IMR-90 (cell line): ENCODE measurements at regions not wholly inside any gene's neighbourhood (a gene's known extent, or its start where the extent isn't known, plus 50 kb on each side); places are given as distances from the start of the nearest gene placed in this dataset.

Source experiments
- ATAC-seq: fragments of 200-7000 bp; cut with Tn5 transposase; 2 replicates; pipeline ENCODE4 v1.9.1; 2020; ENCODE audit warnings: low read depth, mild to moderate bottlenecking, moderate library complexity
- BruUV-seq: library from RNA; stranded (reverse); fragments of 400-500 nt; replicated peaks from 2 replicates; lab custom pipeline; 2021; lab: Mats Ljungman, UMichigan
- CTCF ChIA-PET: fragments of 300-600 bp; formaldehyde crosslinking; extraction: SDS; loops from one replicate; lab custom pipeline; 2021; ENCODE audit warnings: antibody characterized with exemption; lab: Yijun Ruan, JAX
- POLR2A ChIA-PET: fragments of 300-600 bp; sonication (Branson Sonifier 250); formaldehyde crosslinking; loops from one replicate; lab custom pipeline; 2022; ENCODE audit warnings: antibody characterized with exemption; ENCODE audit not compliant: unreplicated experiment; lab: Charles Lee
- DNase-seq: peaks from one replicate; pipeline ENCODE4 v3.0.0; 2013
- H2AFZ ChIP-seq: replicated peaks from 2 replicates; pipeline ENCODE3; 2013; ENCODE audit warnings: low read length, mild to moderate bottlenecking; ENCODE audit not compliant: poor library complexity
- H2AK5ac ChIP-seq: 2 replicates; pipeline ENCODE4 v1.6.1; 2013; ENCODE audit warnings: low read depth, low read length, inconsistent platforms
- H2AK9ac ChIP-seq: replicated peaks from 2 replicates; pipeline ENCODE3; 2013; ENCODE audit warnings: mild to moderate bottlenecking, low read depth, low read length, moderate library complexity; ENCODE audit not compliant: poor library complexity
- H2BK120ac ChIP-seq: 2 replicates; pipeline ENCODE4 v1.6.1; 2013; ENCODE audit warnings: low read depth, low read length, inconsistent platforms
- H2BK15ac ChIP-seq: 3 replicates; pipeline ENCODE4 v1.6.1; 2013; ENCODE audit warnings: low read depth, low read length, inconsistent platforms
- H2BK20ac ChIP-seq: 2 replicates; pipeline ENCODE4 v1.6.1; 2013; ENCODE audit warnings: low read depth, mild to moderate bottlenecking, inconsistent platforms, low read length, moderate library complexity
- H2BK5ac ChIP-seq: 2 replicates; pipeline ENCODE4 v1.6.1; 2013; ENCODE audit warnings: mild to moderate bottlenecking, low read depth, low read length, inconsistent platforms; ENCODE audit not compliant: poor library complexity, severe bottlenecking
- H3K14ac ChIP-seq: replicated peaks from 2 replicates; pipeline ENCODE4 v1.6.1; 2013; ENCODE audit warnings: low read depth, low read length, inconsistent platforms
- H3K18ac ChIP-seq: 2 replicates; pipeline ENCODE4 v1.6.1; 2013; ENCODE audit warnings: low read depth, low read length, control low read depth
- H3K23ac ChIP-seq: 2 replicates; pipeline ENCODE4 v1.6.1; 2013; ENCODE audit warnings: low read depth, low read length, inconsistent platforms
- H3K27ac ChIP-seq: 2 replicates; pipeline ENCODE4 v1.5.1; 2013; ENCODE audit warnings: mild to moderate bottlenecking, control low read depth, low read length; ENCODE audit not compliant: insufficient read depth
- H3K27me3 ChIP-seq: 2 replicates; pipeline ENCODE4 v1.6.1; 2013; ENCODE audit warnings: low read length; ENCODE audit not compliant: control insufficient read depth, insufficient read depth
- H3K36me3 ChIP-seq: 2 replicates; pipeline ENCODE4 v1.6.1; 2013; ENCODE audit warnings: low read length, mixed read lengths; ENCODE audit not compliant: control insufficient read depth, insufficient read depth
- H3K4ac ChIP-seq: 2 replicates; pipeline ENCODE4 v1.6.1; 2013; ENCODE audit warnings: low read depth, low read length, inconsistent platforms
- H3K4me1 ChIP-seq: 2 replicates; pipeline ENCODE4 v1.6.1; 2013; ENCODE audit warnings: low read length, mixed read lengths; ENCODE audit not compliant: control insufficient read depth, insufficient read depth
- H3K4me2 ChIP-seq: 2 replicates; pipeline ENCODE4 v1.6.1; 2013; ENCODE audit warnings: low read depth, mild to moderate bottlenecking, control low read depth, low read length, moderate library complexity
- H3K4me3 ChIP-seq: 2 replicates; pipeline ENCODE4 v1.5.1; 2013; ENCODE audit warnings: low read depth, mild to moderate bottlenecking, control low read depth, low read length, moderate library complexity; ENCODE audit not compliant: insufficient read depth
- H3K56ac ChIP-seq: 2 replicates; pipeline ENCODE4 v1.6.1; 2013; ENCODE audit warnings: low read length, inconsistent platforms; ENCODE audit not compliant: insufficient read depth; ENCODE audit errors: extremely low read depth
- H3K79me1 ChIP-seq, 2 experiments: 2 replicates each; pipeline ENCODE4 v1.6.1; 2013; ENCODE audit warnings: low read length in 2 of 2, inconsistent platforms in 1 of 2, low read depth in 1 of 2
- H3K9ac ChIP-seq: 2 replicates; pipeline ENCODE4 v1.6.1; 2013; ENCODE audit warnings: low read depth, low read length, control low read depth
- H3K9me1 ChIP-seq: 2 replicates; pipeline ENCODE4 v1.6.1; 2013; ENCODE audit warnings: low read length, inconsistent platforms; ENCODE audit not compliant: insufficient read depth
- H3K9me3 ChIP-seq: 2 replicates; pipeline ENCODE4 v1.6.1; 2013; ENCODE audit warnings: low read length; ENCODE audit not compliant: control insufficient read depth, insufficient read depth
- H4K20me1 ChIP-seq: 2 replicates; pipeline ENCODE4 v1.6.1; 2013; ENCODE audit warnings: low read length, inconsistent platforms; ENCODE audit not compliant: insufficient read depth
- H4K5ac ChIP-seq: 2 replicates; pipeline ENCODE4 v1.6.1; 2013; ENCODE audit warnings: mild to moderate bottlenecking, low read depth, low read length, control low read depth
- H4K8ac ChIP-seq, 2 experiments: 2 replicates each; pipeline ENCODE4 v1.6.1; 2013; ENCODE audit warnings: low read depth in 2 of 2, low read length in 2 of 2, control low read depth in 1 of 2, inconsistent platforms in 1 of 2
- H4K91ac ChIP-seq: 2 replicates; pipeline ENCODE4 v1.6.1; 2013; ENCODE audit warnings: low read depth, low read length, inconsistent platforms; ENCODE audit not compliant: insufficient read depth
- BHLHE40 ChIP-seq: fragments of 150-350 bp; IDR thresholded peaks from 2 replicates; pipeline ENCODE4 v1.6.1; 2016; ENCODE audit warnings: mild to moderate bottlenecking, low read depth, low read length
- CEBPB ChIP-seq: IDR thresholded peaks from 2 replicates; pipeline ENCODE4 v1.6.1; 2012; ENCODE audit warnings: low read depth, low read length, improper control_type of control experiment
- CHD1 ChIP-seq: IDR thresholded peaks from 2 replicates; pipeline ENCODE4 v1.6.1; 2012; ENCODE audit warnings: low read depth, low read length, improper control_type of control experiment
- CTCF ChIP-seq: conservative IDR thresholded peaks from 2 replicates; pipeline ENCODE4 v1.5.1; 2012; ENCODE audit warnings: mild to moderate bottlenecking, low read depth, low read length, improper control_type of control experiment
- MAZ ChIP-seq: IDR thresholded peaks from 2 replicates; pipeline ENCODE4 v1.6.1; 2012; ENCODE audit warnings: low read depth, mild to moderate bottlenecking, low read length, improper control_type of control experiment, moderate library complexity, borderline replicate concordance
- MXI1 ChIP-seq: IDR thresholded peaks from 2 replicates; pipeline ENCODE4 v1.6.1; 2012; ENCODE audit warnings: low read depth, mild to moderate bottlenecking, low read length, moderate library complexity, borderline replicate concordance
- POLR2A ChIP-seq: IDR thresholded peaks from 2 replicates; pipeline ENCODE4 v1.6.1; 2012; ENCODE audit warnings: mild to moderate bottlenecking, low read depth, low read length
- RAD21 ChIP-seq: IDR thresholded peaks from 2 replicates; pipeline ENCODE4 v1.6.1; 2012; ENCODE audit warnings: low read length, improper control_type of control experiment
- RCOR1 ChIP-seq: IDR thresholded peaks from 2 replicates; pipeline ENCODE4 v1.6.1; 2012; ENCODE audit warnings: mild to moderate bottlenecking, low read length, improper control_type of control experiment; ENCODE audit not compliant: insufficient replicate concordance
- SMC3 ChIP-seq: fragments of 150-350 bp; IDR thresholded peaks from 2 replicates; pipeline ENCODE4 v1.6.1; 2016; ENCODE audit warnings: low read depth, mild to moderate bottlenecking, antibody characterized with exemption, low read length, moderate library complexity
- WGBS, 2 experiments: methylation state at CpG; one replicate each; pipeline versions ENCODE4 v1.1.5 to v1.1.7; 2013; ENCODE audit warnings: missing lambda C conversion rate in 2 of 2; ENCODE audit not compliant: insufficient read length in 1 of 2; ENCODE audit errors: extremely low coverage in 2 of 2; 5-methylcytosine and 5-hydroxymethylcytosine counted together
- dilution Hi-C: fragments of 300-500 bp; cut with HindIII; formaldehyde crosslinking; loops from one replicate; pipeline ENCODE4 v1.14.3; 2018; ENCODE audit warnings: low sequenced_read_pairs; ENCODE audit not compliant: unreplicated experiment
- in situ Hi-C: fragments of 300-500 bp; cut with MboI; formaldehyde crosslinking; loops from 3 replicates; pipeline ENCODE4 v1.14.3; 2019; ENCODE audit warnings: low sequenced_read_pairs, inconsistent platforms, mixed read lengths
- intact Hi-C: fragments of 100-400 bp; cut with micrococcal nuclease; formaldehyde crosslinking; loops from 2 replicates; pipeline ENCODE4 v1.10.0; 2022
- TF ChIP-seq, protein P1 (sequence below): fragments of 150-350 bp; IDR thresholded peaks from 2 replicates; pipeline ENCODE4 v1.6.1; 2016; ENCODE audit warnings: low read depth, mild to moderate bottlenecking, low read length, moderate library complexity, borderline replicate concordance
- TF ChIP-seq, protein P2 (sequence below): fragments of 150-350 bp; IDR thresholded peaks from 2 replicates; pipeline ENCODE4 v1.6.1; 2017; ENCODE audit warnings: mild to moderate bottlenecking, antibody characterized with exemption, low read length, low read depth

DNA sequence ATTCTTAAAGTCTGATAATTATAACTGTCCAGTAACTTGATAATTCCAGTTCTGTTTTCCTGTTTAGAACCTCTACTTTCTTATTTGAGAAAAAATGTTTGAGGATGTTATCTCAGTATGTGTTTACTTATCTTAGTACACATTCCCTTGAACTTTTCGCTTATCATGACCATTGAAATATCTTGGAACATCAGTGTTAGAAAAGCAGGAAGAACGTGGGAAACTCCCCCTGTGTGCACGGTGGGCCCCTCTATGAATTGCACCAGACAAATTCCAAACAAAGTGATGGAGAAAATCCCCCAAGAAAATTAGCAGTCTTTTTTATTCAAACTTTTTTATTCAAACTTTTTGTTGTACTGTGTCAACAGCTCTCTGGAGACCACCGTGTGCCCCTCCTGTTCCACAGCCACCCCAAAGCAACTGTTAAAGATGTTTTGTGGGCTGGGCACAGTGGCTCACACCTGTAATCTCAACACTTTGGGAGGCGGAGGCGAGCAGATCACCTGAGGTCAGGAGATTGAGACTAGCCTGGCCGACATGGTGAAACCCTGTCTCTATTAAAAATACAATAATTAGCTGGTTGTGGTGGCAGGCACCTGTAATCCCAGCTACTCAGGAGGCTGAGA, 78.3 kb upstream of the PEG3 start:
- H3K79me1 ChIP-seq = no peaks in the 10 kb centered on the region
- no peak overlapping the region for H4K5ac ChIP-seq
- H2BK120ac ChIP-seq = no peak overlapping the region
- H3K23ac ChIP-seq = no peak overlapping the region
- no peak overlapping the region for H4K8ac ChIP-seq
- WGBS, 2 experiments = no CpG with 5 or more reads among the region's 7 CpGs
- H2AK5ac ChIP-seq = no peak overlapping the region
- H3K9me1 ChIP-seq = no peaks in the 10 kb centered on the region
- DNase-seq = no peak
- H3K18ac ChIP-seq = no peak overlapping the region
- in situ Hi-C loops (no loop called here), intact Hi-C loops (no loop called here), dilution Hi-C loops (no loop called here)
- no peak overlapping the region for H3K4ac ChIP-seq
- H3K56ac ChIP-seq = no peak overlapping the region
- H4K20me1 ChIP-seq = no peaks in the 10 kb centered on the region
- H2AFZ ChIP-seq = no peak overlapping the region
- H3K4me2 ChIP-seq = no peak overlapping the region
- H2BK5ac ChIP-seq = no peak overlapping the region
- H2BK20ac ChIP-seq = no peak overlapping the region
- no peak for ATAC-seq
- H2AK9ac ChIP-seq = no peak overlapping the region
- H2BK15ac ChIP-seq = no peak overlapping the region
- H3K14ac ChIP-seq = no peak overlapping the region
- TF ChIP-seq CTCF = no peak
- no peak for TF ChIP-seq BHLHE40
- TF ChIP-seq MXI1 = no peak
- TF ChIP-seq POLR2A = no peak
- TF ChIP-seq MAZ = no peak
- no peak for TF ChIP-seq RAD21
- no peak for TF ChIP-seq CHD1
- TF ChIP-seq, protein P1, sequence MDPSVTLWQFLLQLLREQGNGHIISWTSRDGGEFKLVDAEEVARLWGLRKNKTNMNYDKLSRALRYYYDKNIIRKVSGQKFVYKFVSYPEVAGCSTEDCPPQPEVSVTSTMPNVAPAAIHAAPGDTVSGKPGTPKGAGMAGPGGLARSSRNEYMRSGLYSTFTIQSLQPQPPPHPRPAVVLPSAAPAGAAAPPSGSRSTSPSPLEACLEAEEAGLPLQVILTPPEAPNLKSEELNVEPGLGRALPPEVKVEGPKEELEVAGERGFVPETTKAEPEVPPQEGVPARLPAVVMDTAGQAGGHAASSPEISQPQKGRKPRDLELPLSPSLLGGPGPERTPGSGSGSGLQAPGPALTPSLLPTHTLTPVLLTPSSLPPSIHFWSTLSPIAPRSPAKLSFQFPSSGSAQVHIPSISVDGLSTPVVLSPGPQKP = no peak
- TF ChIP-seq CEBPB = no peak
- TF ChIP-seq RCOR1 = no peak
- TF ChIP-seq, protein P2, sequence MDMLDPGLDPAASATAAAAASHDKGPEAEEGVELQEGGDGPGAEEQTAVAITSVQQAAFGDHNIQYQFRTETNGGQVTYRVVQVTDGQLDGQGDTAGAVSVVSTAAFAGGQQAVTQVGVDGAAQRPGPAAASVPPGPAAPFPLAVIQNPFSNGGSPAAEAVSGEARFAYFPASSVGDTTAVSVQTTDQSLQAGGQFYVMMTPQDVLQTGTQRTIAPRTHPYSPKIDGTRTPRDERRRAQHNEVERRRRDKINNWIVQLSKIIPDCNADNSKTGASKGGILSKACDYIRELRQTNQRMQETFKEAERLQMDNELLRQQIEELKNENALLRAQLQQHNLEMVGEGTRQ = no peak
- no peak for TF ChIP-seq SMC3
- peaks cover 31% of the 10 kb centered on the region for H3K9me3 ChIP-seq
- no peaks in the 10 kb centered on the region for H3K36me3 ChIP-seq
- H3K9ac ChIP-seq = no peak overlapping the region
- POLR2A ChIA-PET = no interaction called here
- CTCF ChIA-PET = no interaction called here
- H3K4me1 ChIP-seq = no peaks in the 10 kb centered on the region
- H3K27ac ChIP-seq = no peak overlapping the region
- no peak overlapping the region for H3K4me3 ChIP-seq
- no TSS peak for BruUV-seq
- H4K91ac ChIP-seq = no peak overlapping the region
- no peaks in the 10 kb centered on the region for H3K27me3 ChIP-seq
